ENCODE measurements at regions not wholly inside any gene's neighbourhood (a gene's known extent, or its start where the extent isn't known, plus 50 kb on each side); places are given as distances from the start of the nearest gene placed in this dataset.
"Not testable (repeated sequence)": the region's sequence is repeated elsewhere in the genome, so short reads cannot be mapped to it uniquely, and the experiment has no call there.

- not testable (repeated sequence) for DNase-seq; H3K27ac Mint-ChIP-seq; H3K9me3 Mint-ChIP-seq; H3K4me1 Mint-ChIP-seq; H3K27me3 Mint-ChIP-seq; H3K36me3 Mint-ChIP-seq (ENCODE audit: low read depth); H3K4me3 Mint-ChIP-seq; ATAC-seq
Observed at GRCh38 chrY:18262562-18262961, 237.0 kb downstream of the CDY2A start.

DNA sequence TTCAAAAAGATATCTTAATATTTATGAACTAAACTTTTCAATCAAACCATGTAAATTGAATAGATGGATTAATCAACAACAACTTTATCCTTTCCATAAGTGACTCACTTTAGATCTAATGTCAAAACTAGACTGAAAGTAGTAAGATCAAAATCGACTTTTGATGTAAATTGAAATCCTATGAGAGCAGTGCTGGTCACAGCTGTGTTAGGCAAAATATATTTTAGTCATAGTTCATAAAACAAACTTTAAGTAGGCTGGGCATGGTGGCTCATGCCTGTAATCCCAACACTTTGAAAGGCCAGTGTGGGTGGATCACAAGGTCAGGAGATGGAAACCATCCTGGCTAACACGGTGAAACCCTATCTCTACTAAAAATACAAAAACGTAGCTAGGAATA is 245.5 kb downstream of the CDY2A start:
- not testable (repeated sequence) for H3K4me1 Mint-ChIP-seq; H3K36me3 Mint-ChIP-seq (ENCODE audit: low read depth); H3K4me3 Mint-ChIP-seq; H3K27ac Mint-ChIP-seq; DNase-seq; H3K9me3 Mint-ChIP-seq; ATAC-seq; H3K27me3 Mint-ChIP-seq

DNA sequence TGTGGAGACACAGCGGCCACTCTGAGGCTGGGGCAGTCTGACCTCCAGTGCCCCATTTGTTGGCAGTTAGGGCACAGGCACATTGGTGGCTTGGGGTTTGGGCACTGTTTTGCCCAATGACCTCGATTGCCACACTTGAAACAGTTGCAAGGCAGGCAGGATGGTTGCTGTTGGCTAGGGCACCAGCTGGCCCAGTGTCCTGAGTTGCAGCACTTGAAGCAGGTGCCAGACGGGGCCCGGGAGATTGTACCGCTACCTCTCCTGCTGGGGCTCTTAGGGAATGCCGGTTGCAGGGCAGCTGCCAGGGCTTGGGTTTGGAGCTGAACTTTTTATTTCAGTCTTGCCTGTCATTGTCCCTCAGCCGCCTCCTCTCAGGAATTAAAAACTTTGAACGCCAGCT is 252.2 kb upstream of the HSFY1 start:
- ATAC-seq; H3K27ac Mint-ChIP-seq; H3K36me3 Mint-ChIP-seq (ENCODE audit: low read depth); H3K4me3 Mint-ChIP-seq; H3K27me3 Mint-ChIP-seq; DNase-seq; H3K9me3 Mint-ChIP-seq; H3K4me1 Mint-ChIP-seq: not testable (repeated sequence)

- H3K27ac Mint-ChIP-seq; DNase-seq; ATAC-seq; H3K27me3 Mint-ChIP-seq; H3K9me3 Mint-ChIP-seq; H3K36me3 Mint-ChIP-seq (ENCODE audit: low read depth); H3K4me3 Mint-ChIP-seq; H3K4me1 Mint-ChIP-seq: not testable (repeated sequence)
Observed at GRCh38 chrY:18298461-18298860, 248.1 kb upstream of the HSFY1 start.

GRCh38 chrY:18306344-18306743 is 240.2 kb upstream of the HSFY1 start:
- not testable (repeated sequence) for DNase-seq; H3K27me3 Mint-ChIP-seq; H3K4me3 Mint-ChIP-seq; H3K4me1 Mint-ChIP-seq; H3K9me3 Mint-ChIP-seq; H3K36me3 Mint-ChIP-seq (ENCODE audit: low read depth); H3K27ac Mint-ChIP-seq; ATAC-seq

DNA sequence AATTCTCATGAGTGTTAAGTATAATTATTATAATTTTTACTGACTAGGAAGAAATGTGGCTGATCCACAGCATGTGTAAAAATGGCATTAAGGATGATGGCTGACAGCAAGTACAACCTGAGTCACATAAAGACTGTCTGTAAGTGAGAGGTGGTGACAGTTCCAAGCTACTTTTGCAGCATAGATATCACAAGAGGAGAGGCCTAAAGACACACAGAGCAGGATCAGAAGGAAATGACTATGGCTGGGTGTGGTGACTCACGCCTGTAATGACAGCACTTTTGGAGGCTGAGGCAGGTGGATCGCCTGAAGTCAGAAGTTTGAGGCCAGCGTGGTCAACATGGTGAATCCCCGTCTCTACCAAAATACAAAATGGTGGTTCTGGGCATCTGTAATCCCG is 234.7 kb upstream of the HSFY1 start:
- H3K27ac Mint-ChIP-seq; H3K36me3 Mint-ChIP-seq (ENCODE audit: low read depth); H3K4me1 Mint-ChIP-seq; ATAC-seq; H3K4me3 Mint-ChIP-seq; H3K9me3 Mint-ChIP-seq; DNase-seq; H3K27me3 Mint-ChIP-seq: not testable (repeated sequence)

DNA sequence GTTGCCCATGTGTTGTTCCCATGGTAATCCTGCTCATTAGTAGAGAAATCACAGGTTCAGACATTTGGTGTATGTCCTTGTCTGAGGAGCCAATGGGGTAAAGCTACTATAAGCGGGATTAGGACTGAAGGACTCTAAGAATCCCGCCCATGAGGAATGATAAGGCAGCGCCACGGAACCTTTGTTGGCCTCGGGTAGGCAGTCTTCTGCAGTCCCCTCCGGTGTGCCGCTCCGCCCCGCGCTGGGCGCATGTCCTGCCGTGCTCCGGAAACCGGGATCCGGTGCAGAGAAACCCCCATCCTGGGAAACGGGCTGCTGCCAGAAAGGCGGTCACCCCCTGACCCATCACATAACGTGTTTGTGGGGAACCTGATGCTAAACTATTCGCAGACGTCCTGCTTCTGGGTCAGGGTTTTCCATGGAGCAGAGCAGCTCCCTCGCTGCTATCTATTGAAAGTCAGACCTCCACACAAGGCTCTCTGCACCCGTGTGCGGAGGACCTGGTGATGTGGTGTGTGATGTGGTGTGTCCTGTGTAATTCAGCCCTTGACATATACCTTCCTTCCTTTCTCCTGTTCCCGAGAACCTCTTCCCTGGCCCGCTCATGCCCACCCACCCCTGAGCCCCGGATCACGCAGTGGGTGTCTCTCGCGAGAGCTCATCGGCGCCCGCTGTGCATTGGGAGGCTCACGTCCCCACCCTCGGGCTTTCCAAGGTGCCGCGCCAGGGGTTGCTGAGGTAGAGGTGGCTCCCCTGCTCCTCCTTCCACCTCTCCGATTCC is 220.8 kb upstream of the HSFY1 start:
- not testable (repeated sequence) for H3K27ac Mint-ChIP-seq; H3K27me3 Mint-ChIP-seq; H3K4me3 Mint-ChIP-seq; ATAC-seq; H3K4me1 Mint-ChIP-seq; H3K9me3 Mint-ChIP-seq; DNase-seq; H3K36me3 Mint-ChIP-seq (ENCODE audit: low read depth)

DNA sequence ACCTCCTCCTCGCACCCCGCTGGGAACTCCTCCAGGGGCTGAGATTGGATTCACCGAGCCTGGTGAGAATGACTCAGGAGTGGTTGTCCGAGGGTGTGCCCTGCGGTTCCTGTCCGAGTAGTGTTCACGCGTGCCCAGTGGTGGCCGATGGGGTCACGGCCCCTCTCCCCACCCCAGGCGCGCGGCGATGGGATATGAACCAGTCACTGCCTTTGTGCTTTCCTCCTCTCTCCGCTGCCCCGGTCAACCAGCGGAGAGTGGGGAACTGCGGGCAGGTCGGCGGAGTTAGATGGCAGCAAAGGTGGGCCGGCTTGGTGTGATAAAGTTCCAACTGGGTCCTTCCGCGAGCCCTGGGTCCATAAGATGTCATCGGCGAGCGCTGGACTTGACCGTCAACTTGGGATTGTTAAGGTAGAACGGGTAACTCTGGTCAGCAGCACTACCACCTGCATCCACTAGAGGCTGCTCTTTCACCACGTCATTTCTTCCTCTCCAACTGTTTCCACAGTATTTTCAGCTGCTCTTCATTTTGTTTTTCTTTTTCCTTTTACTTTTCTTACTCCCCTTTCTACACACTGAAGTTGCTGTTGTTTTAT is 220.1 kb upstream of the HSFY1 start:
- H3K9me3 Mint-ChIP-seq; H3K36me3 Mint-ChIP-seq (ENCODE audit: low read depth); H3K27me3 Mint-ChIP-seq; H3K27ac Mint-ChIP-seq; DNase-seq; H3K4me3 Mint-ChIP-seq; H3K4me1 Mint-ChIP-seq: not testable (repeated sequence)
- peak; percentile 28 for ATAC-seq

GRCh38 chrY:18342496-18342895 is 204.0 kb upstream of the HSFY1 start:
- not testable (repeated sequence) for H3K9me3 Mint-ChIP-seq; DNase-seq; ATAC-seq; H3K27me3 Mint-ChIP-seq; H3K4me1 Mint-ChIP-seq; H3K27ac Mint-ChIP-seq; H3K4me3 Mint-ChIP-seq; H3K36me3 Mint-ChIP-seq (ENCODE audit: low read depth)
